ENCODE measurements at regions not wholly inside any gene's neighbourhood (a gene's known extent, or its start where the extent isn't known, plus 50 kb on each side); places are given as distances from the start of the nearest gene placed in this dataset.

- Histone ChIP-seq H3K36me3 (ENCODE audit: control insufficient read depth, low read length) (no peaks in the 10 kb centered on the region), H3K9me3 (ENCODE audit: control insufficient read depth, insufficient read depth, low read length) (no peaks in the 10 kb centered on the region; the same call in 1 of the 2 replicates), H3K4me1 (ENCODE audit: control insufficient read depth, low read length) (no peaks in the 10 kb centered on the region), H3K4me3 (ENCODE audit: low read length) (no peak overlapping the region), H3K9me2 (replicated peaks; ENCODE audit: control insufficient read depth, low read length) (no peaks in the 10 kb centered on the region), H3F3A (ENCODE audit: control insufficient read depth, insufficient read depth) (no peaks in the 10 kb centered on the region), H4K20me1 (ENCODE audit: control insufficient read depth, insufficient read depth, low read depth, low read length) (no peaks in the 10 kb centered on the region), H3K27me3 (ENCODE audit: control insufficient read depth, low read length) (no peaks in the 10 kb centered on the region), H3K4me2 (ENCODE audit: low read length) (no peak overlapping the region), H3K27ac (ENCODE audit: low read depth, low read length) (no peak overlapping the region), H3K79me2 (ENCODE audit: control insufficient read depth, low read length) (no peaks in the 10 kb centered on the region)
- TF ChIP-seq EZH2phosphoT487 (IDR thresholded peaks at IDR 0.05; ENCODE audit: borderline replicate concordance, low read length) (no peak), CTCF (IDR thresholded peaks at IDR 0.05; ENCODE audit: low read depth, low read length, poor library complexity, severe bottlenecking) (no peak)
Measured at GRCh38 chr18:7466190-7466589, 100.9 kb upstream of the PTPRM start.

GRCh38 chr18:7467708-7468466 is 99.2 kb upstream of the PTPRM start:
- H3K27me3 ChIP-seq (ENCODE audit: control insufficient read depth, low read length) = no peaks in the 10 kb centered on the region
- H3K79me2 ChIP-seq (ENCODE audit: control insufficient read depth, low read length) = no peaks in the 10 kb centered on the region
- H3K27ac ChIP-seq (ENCODE audit: low read depth, low read length) = no peak overlapping the region
- no peaks in the 10 kb centered on the region for H3K9me2 ChIP-seq (replicated peaks; ENCODE audit: control insufficient read depth, low read length)
- H3K9me3 ChIP-seq (ENCODE audit: control insufficient read depth, insufficient read depth, low read length) = no peaks in the 10 kb centered on the region; the same call in 1 of the 2 replicates
- no peaks in the 10 kb centered on the region for H4K20me1 ChIP-seq (ENCODE audit: control insufficient read depth, insufficient read depth, low read depth, low read length)
- no peak overlapping the region for H3K4me3 ChIP-seq (ENCODE audit: low read length)
- no peaks in the 10 kb centered on the region for H3K4me1 ChIP-seq (ENCODE audit: control insufficient read depth, low read length)
- no peaks in the 10 kb centered on the region for H3K36me3 ChIP-seq (ENCODE audit: control insufficient read depth, low read length)
- H3K4me2 ChIP-seq (ENCODE audit: low read length) = no peak overlapping the region
- H3F3A ChIP-seq (ENCODE audit: control insufficient read depth, insufficient read depth) = no peaks in the 10 kb centered on the region
- TF ChIP-seq EZH2phosphoT487 (IDR thresholded peaks at IDR 0.05; ENCODE audit: borderline replicate concordance, low read length) (no peak), CTCF (IDR thresholded peaks at IDR 0.05; ENCODE audit: low read depth, low read length, poor library complexity, severe bottlenecking) (no peak)

GRCh38 chr18:7470101-7470500 is 97.0 kb upstream of the PTPRM start:
- Histone ChIP-seq H3K79me2 (ENCODE audit: control insufficient read depth, low read length) (no peaks in the 10 kb centered on the region), H3K4me2 (ENCODE audit: low read length) (no peak overlapping the region), H3K27me3 (ENCODE audit: control insufficient read depth, low read length) (no peaks in the 10 kb centered on the region)

More at GRCh38 chr18:7470101-7470500, 97.0 kb upstream of the PTPRM start:
- Histone ChIP-seq H3F3A (ENCODE audit: control insufficient read depth, insufficient read depth) (no peaks in the 10 kb centered on the region), H3K36me3 (ENCODE audit: control insufficient read depth, low read length) (no peaks in the 10 kb centered on the region), H3K9me2 (replicated peaks; ENCODE audit: control insufficient read depth, low read length) (no peaks in the 10 kb centered on the region), H3K4me1 (ENCODE audit: control insufficient read depth, low read length) (no peaks in the 10 kb centered on the region), H3K27ac (ENCODE audit: low read depth, low read length) (no peak overlapping the region), H3K9me3 (ENCODE audit: control insufficient read depth, insufficient read depth, low read length) (no peaks in the 10 kb centered on the region; the same call in 1 of the 2 replicates), H3K4me3 (ENCODE audit: low read length) (no peak overlapping the region), H4K20me1 (ENCODE audit: control insufficient read depth, insufficient read depth, low read depth, low read length) (no peaks in the 10 kb centered on the region)
- TF ChIP-seq CTCF (IDR thresholded peaks at IDR 0.05; ENCODE audit: low read depth, low read length, poor library complexity, severe bottlenecking) (no peak), EZH2phosphoT487 (IDR thresholded peaks at IDR 0.05; ENCODE audit: borderline replicate concordance, low read length) (no peak)
